Fibroblast of lung (primary cell): ENCODE measurements at regions not wholly inside any gene's neighbourhood (a gene's known extent, or its start where the extent isn't known, plus 50 kb on each side); places are given as distances from the start of the nearest gene placed in this dataset.

Experiments
- CTCF ChIP-seq, 2 donors: IDR thresholded peaks in 1 of 2; conservative IDR thresholded peaks in 1 of 2; 1 replicate in 1 of 2; 2 replicates in 1 of 2; pipeline ENCODE4 v1.5.1; 2011 to 2012; ENCODE audit warnings: low read length in 2 of 2, control low read depth in 1 of 2, inconsistent platforms in 1 of 2, low read depth in 1 of 2, mild to moderate bottlenecking in 1 of 2
- EZH2 ChIP-seq: IDR thresholded peaks from 2 replicates; pipeline ENCODE4 v1.5.1; 2012; ENCODE audit warnings: low read length, control low read depth, mild to moderate bottlenecking; ENCODE audit errors: missing control alignments

GRCh38 chr2:144254342-144255235, 265.3 kb downstream of the ZEB2 start:
- TF ChIP-seq CTCF (conservative IDR thresholded peaks at IDR 0.05 in 1 of 2, IDR thresholded peaks at IDR 0.05 in 1 of 2; ENCODE audit: low read depth in 1 of 2, low read length in 2 of 2), result no peak
- TF ChIP-seq EZH2, result no peak
